Muscle layer of duodenum (tissue), 2 donors: ENCODE measurements at regions not wholly inside any gene's neighbourhood (a gene's known extent, or its start where the extent isn't known, plus 50 kb on each side); places are given as distances from the start of the nearest gene placed in this dataset.

Experiments used
- H3K27ac ChIP-seq: one replicate; pipeline ENCODE4 v1.7.0; 2013; ENCODE audit warnings: mild to moderate bottlenecking, low read length
- H3K27me3 ChIP-seq: one replicate; pipeline ENCODE4 v1.7.0; 2013; ENCODE audit warnings: low read depth, mild to moderate bottlenecking, control low read depth, low read length
- H3K36me3 ChIP-seq, 2 donors: one replicate each; pipeline ENCODE4 v1.7.0; 2013; ENCODE audit warnings: low read length in 2 of 2, control low read depth in 1 of 2, mild to moderate bottlenecking in 1 of 2; ENCODE audit not compliant: insufficient read depth in 2 of 2, control insufficient read depth in 1 of 2
- H3K4me1 ChIP-seq, 2 donors: one replicate each; pipeline ENCODE4 v1.7.0; 2013; ENCODE audit warnings: low read length in 2 of 2, mild to moderate bottlenecking in 2 of 2, control low read depth in 1 of 2, moderate library complexity in 1 of 2; ENCODE audit not compliant: insufficient read depth in 2 of 2, control insufficient read depth in 1 of 2
- H3K4me3 ChIP-seq, 2 donors: one replicate each; pipeline ENCODE4 v1.7.0; 2013; ENCODE audit warnings: low read length in 2 of 2, low read depth in 1 of 2, mild to moderate bottlenecking in 1 of 2
- H3K9me3 ChIP-seq, 2 donors: one replicate each; pipeline ENCODE4 v1.7.0; 2013; ENCODE audit warnings: low read length in 2 of 2, control low read depth in 1 of 2, mild to moderate bottlenecking in 1 of 2; ENCODE audit not compliant: control insufficient read depth in 1 of 2
- donor health status: healthy.

- no peaks in the 10 kb centered on the region for H3K36me3 ChIP-seq
- H3K4me3 ChIP-seq: no peak overlapping the region
- H3K9me3 ChIP-seq: no peaks in the 10 kb centered on the region
- H3K4me1 ChIP-seq: no peaks in the 10 kb centered on the region
- H3K27me3 ChIP-seq: no peaks in the 10 kb centered on the region
- H3K27ac ChIP-seq: no peak overlapping the region
Observed at GRCh38 chr17:427891-428290, 75.3 kb upstream of the RPH3AL start.

GRCh38 chr17:427327-427726 lies 74.7 kb upstream of the RPH3AL start:
- H3K27me3 ChIP-seq: no peaks in the 10 kb centered on the region
- no peaks in the 10 kb centered on the region for H3K36me3 ChIP-seq
- no peaks in the 10 kb centered on the region for H3K4me1 ChIP-seq
- H3K27ac ChIP-seq: no peak overlapping the region
- H3K4me3 ChIP-seq: no peak overlapping the region
- H3K9me3 ChIP-seq: no peaks in the 10 kb centered on the region

- Histone ChIP-seq H3K9me3 (no peaks in the 10 kb centered on the region), H3K4me1 (no peaks in the 10 kb centered on the region), H3K36me3 (no peaks in the 10 kb centered on the region), H3K27me3 (no peaks in the 10 kb centered on the region), H3K4me3 (no peak overlapping the region), H3K27ac (no peak overlapping the region)
Observed at GRCh38 chr17:422196-422930, 69.8 kb upstream of the RPH3AL start.

GRCh38 chr17:420479-421175 lies 68.0 kb upstream of the RPH3AL start:
- Histone ChIP-seq H3K4me1 (no peaks in the 10 kb centered on the region), H3K27me3 (no peaks in the 10 kb centered on the region), H3K36me3 (no peaks in the 10 kb centered on the region), H3K4me3 (no peak overlapping the region), H3K27ac (no peak overlapping the region), H3K9me3 (no peaks in the 10 kb centered on the region)

- Histone ChIP-seq H3K27me3 (no peaks in the 10 kb centered on the region), H3K4me1 (no peaks in the 10 kb centered on the region), H3K36me3 (peaks cover 0 to 3% of the 10 kb centered on the region in 2 donors)
Observed at GRCh38 chr17:419073-419735, 66.6 kb upstream of the RPH3AL start.

GRCh38 chr17:418421-418751 lies 65.8 kb upstream of the RPH3AL start:
- Histone ChIP-seq H3K27ac (no peak overlapping the region), H3K4me3 (no peak overlapping the region), H3K9me3 (no peaks in the 10 kb centered on the region), H3K36me3 (peaks cover 0 to 8% of the 10 kb centered on the region in 2 donors), H3K27me3 (no peaks in the 10 kb centered on the region), H3K4me1 (no peaks in the 10 kb centered on the region)

More at GRCh38 chr17:419073-419735, 66.6 kb upstream of the RPH3AL start:
- Histone ChIP-seq H3K4me3 (no peak overlapping the region), H3K27ac (no peak overlapping the region), H3K9me3 (no peaks in the 10 kb centered on the region)

- Histone ChIP-seq H3K9me3 (no peaks in the 10 kb centered on the region), H3K36me3 (peaks cover 0 to 8% of the 10 kb centered on the region in 2 donors), H3K4me1 (no peaks in the 10 kb centered on the region), H3K4me3 (no peak overlapping the region), H3K27me3 (no peaks in the 10 kb centered on the region), H3K27ac (no peak overlapping the region)
Observed at GRCh38 chr17:417691-418420, 65.2 kb upstream of the RPH3AL start.

- Histone ChIP-seq H3K36me3 (peaks cover 0 to 8% of the 10 kb centered on the region in 2 donors), H3K9me3 (no peaks in the 10 kb centered on the region), H3K4me1 (peaks cover 0 to 10% of the 10 kb centered on the region in 2 donors), H3K4me3 (no peak overlapping the region), H3K27ac (peak overlapping the region; percentile 31), H3K27me3 (no peaks in the 10 kb centered on the region)
Observed at GRCh38 chr17:416293-417206, 63.9 kb upstream of the RPH3AL start.

DNA sequence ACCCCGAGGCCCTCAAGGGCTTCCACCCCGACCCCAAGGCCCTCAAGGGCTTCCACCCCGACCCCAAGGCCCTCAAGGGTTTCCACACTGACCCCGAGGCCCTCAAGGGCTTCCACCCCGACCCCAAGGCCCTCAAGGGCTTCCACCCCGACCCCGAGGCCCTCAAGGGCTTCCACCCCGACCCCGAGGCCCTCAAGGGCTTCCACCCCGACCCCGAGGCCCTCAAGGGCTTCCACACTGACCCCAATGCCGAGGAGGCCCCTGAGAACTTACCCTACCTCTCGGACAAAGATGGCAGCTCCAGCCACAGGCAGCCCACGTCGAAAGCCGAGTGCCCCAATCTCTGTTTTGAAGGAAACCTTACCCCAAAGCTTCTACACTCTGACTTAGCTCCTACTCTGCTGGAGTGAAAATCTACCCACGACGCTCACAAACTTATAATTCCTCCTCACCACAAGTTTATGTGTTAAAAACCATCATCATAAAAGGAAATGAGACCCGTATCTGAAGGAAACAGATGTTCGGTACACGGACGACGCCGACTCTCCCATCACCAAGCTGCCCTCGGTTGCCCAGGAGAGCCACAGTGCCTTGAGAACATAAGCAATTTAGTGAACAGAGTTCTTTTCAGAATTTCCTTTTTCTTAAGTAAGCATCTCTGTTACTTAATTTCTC lies 61.2 kb upstream of the RPH3AL start:
- no peaks in the 10 kb centered on the region for H3K9me3 ChIP-seq
- H3K4me1 ChIP-seq: peaks cover 0 to 20% of the 10 kb centered on the region in 2 donors
- H3K27ac ChIP-seq: no peak overlapping the region
- H3K27me3 ChIP-seq: no peaks in the 10 kb centered on the region
- H3K4me3 ChIP-seq: no peak overlapping the region
- H3K36me3 ChIP-seq: peaks cover 0 to 8% of the 10 kb centered on the region in 2 donors

DNA sequence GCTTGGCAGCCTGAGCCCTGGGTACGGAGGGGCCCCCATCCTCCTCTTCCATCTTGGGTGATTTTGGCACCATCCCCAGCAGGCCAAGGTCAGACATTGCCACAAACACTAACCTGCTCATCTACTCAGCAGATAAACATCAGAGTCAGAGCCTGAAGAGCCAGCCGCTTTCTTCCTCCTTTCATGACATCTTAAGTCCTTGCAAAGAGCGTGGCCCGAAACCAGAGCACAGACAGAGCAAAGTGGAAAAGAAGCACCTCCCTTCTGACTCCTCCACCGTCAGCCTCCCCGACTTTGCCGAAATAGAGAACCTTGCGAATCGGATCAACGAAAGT lies 60.4 kb upstream of the RPH3AL start:
- Histone ChIP-seq H3K27ac (no peak overlapping the region), H3K4me3 (no peak overlapping the region), H3K9me3 (no peaks in the 10 kb centered on the region), H3K4me1 (peaks cover 0 to 20% of the 10 kb centered on the region in 2 donors), H3K27me3 (no peaks in the 10 kb centered on the region), H3K36me3 (peaks cover 0 to 8% of the 10 kb centered on the region in 2 donors)
